Spleen (tissue), 11 donors: ENCODE measurements at regions not wholly inside any gene's neighbourhood (a gene's known extent, or its start where the extent isn't known, plus 50 kb on each side); places are given as distances from the start of the nearest gene placed in this dataset.

Experiments
- DNase-seq: peaks from one replicate; pipeline ENCODE4 v3.0.0-alpha.2; 2020
- H3K27ac ChIP-seq, 8 donors: fragments of 200-600 bp; sonication (generic) in 7 of 8; 1 replicate in 4 of 8; 2 replicates in 4 of 8; pipeline versions ENCODE4 v1.5.0 to v1.8.0; 2016 to 2021; ENCODE audit warnings: inconsistent platforms in 4 of 8, mild to moderate bottlenecking in 4 of 8, moderate library complexity in 1 of 8
- H3K27me3 ChIP-seq, 7 donors: fragments of 200-600 bp; sonication (generic) in 6 of 7; replicated peaks in 1 of 7; 1 replicate in 4 of 7; 2 replicates in 3 of 7; pipeline versions ENCODE4 v1.5.0 to v1.8.0; 2016 to 2021; ENCODE audit warnings: inconsistent platforms in 3 of 7, mild to moderate bottlenecking in 1 of 7
- H3K36me3 ChIP-seq, 6 donors: fragments of 200-600 bp; sonication (generic) in 5 of 6; 1 replicate in 4 of 6; 2 replicates in 2 of 6; pipeline versions ENCODE4 v1.5.0 to v1.8.0; 2016 to 2021; ENCODE audit warnings: inconsistent platforms in 2 of 6
- H3K4me1 ChIP-seq, 6 donors: fragments of 200-600 bp; sonication (generic) in 5 of 6; 1 replicate in 3 of 6; 2 replicates in 3 of 6; pipeline versions ENCODE4 v1.5.0 to v1.8.0; 2016 to 2021; ENCODE audit warnings: inconsistent platforms in 3 of 6
- H3K4me3 ChIP-seq, 8 donors: fragments of 200-600 bp; sonication (generic) in 7 of 8; 1 replicate in 4 of 8; 2 replicates in 4 of 8; pipeline versions ENCODE4 v1.5.0 to v1.8.0; 2016 to 2021; ENCODE audit warnings: inconsistent platforms in 4 of 8, mild to moderate bottlenecking in 4 of 8, moderate library complexity in 2 of 8
- H3K9me3 ChIP-seq, 8 donors: fragments of 200-600 bp; sonication (generic) in 7 of 8; 1 replicate in 4 of 8; 2 replicates in 4 of 8; pipeline versions ENCODE4 v1.5.0 to v1.8.0; 2016 to 2021; ENCODE audit warnings: inconsistent platforms in 4 of 8
- CTCF ChIP-seq, 11 experiments: fragments of 200-600 bp in 7 of 11; fragments of 450-650 bp in 4 of 11; sonication (generic) in 4 of 11; IDR thresholded peaks in 8 of 11; conservative IDR thresholded peaks in 3 of 11; 1 replicate in 7 of 11; 2 replicates in 4 of 11; pipeline versions ENCODE4 v1.4.0 to v1.8.0; 2016 to 2021; ENCODE audit warnings: antibody characterized with exemption in 11 of 11, inconsistent platforms in 4 of 11, mild to moderate bottlenecking in 1 of 11
- POLR2A ChIP-seq, 3 donors: fragments of 450-650 bp; IDR thresholded peaks; one replicate each; pipeline ENCODE4 v1.5.1; 2017; ENCODE audit warnings: antibody characterized with exemption in 3 of 3, mild to moderate bottlenecking in 1 of 3
- POLR2AphosphoS5 ChIP-seq, 3 donors: sonication (generic); formaldehyde crosslinking; IDR thresholded peaks; one replicate each; pipeline ENCODE4 v1.5.1; 2017; ENCODE audit warnings: antibody characterized with exemption in 3 of 3
- WGBS, 5 donors: extraction: QIAGEN DNeasy Blood & Tissue Kit in 3 of 5; methylation state at CpG; one replicate each; pipeline versions ENCODE4 v1.1.5 to v1.1.7; 2013 to 2018; 5-methylcytosine and 5-hydroxymethylcytosine counted together
- intact Hi-C: fragments of 100-400 bp; cut with DNase I; formaldehyde crosslinking; loops from one replicate; pipeline ENCODE4 v1.15.0; 2023; ENCODE audit warnings: low total_unique reads
- donor health status: healthy with polysubstance abuse.
- donor health status: DM: no; HTN: no; CAD: no; lungs with moderate emphysema.
- donor health status: DM: no; HTN: no; CAD: no.
- donor health status: Bipolar disorder and iron deficiency.
- donor health status: healthy.
- donor health status: DM: no; HTN: no; CAD: no.
- donor health status: DM: yes; HTN: yes; CAD: no.

GRCh38 chr16:62966626-62967025, 930.4 kb upstream of the CDH8 start:
- Histone ChIP-seq H3K4me3 (no peak overlapping the region), H3K27ac (no peak overlapping the region), H3K4me1 (no peaks in the 10 kb centered on the region), H3K9me3 (peaks cover 0 to 5% (median 0%) of the 10 kb centered on the region in 8 donors), H3K27me3 (no peaks in the 10 kb centered on the region), H3K36me3 (no peaks in the 10 kb centered on the region)
- intact Hi-C loops, result no loop called here
- no peak for DNase-seq
- TF ChIP-seq POLR2A (IDR thresholded peaks at IDR 0.05), result no peak
- TF ChIP-seq CTCF (IDR thresholded peaks at IDR 0.05 in 8 of 11, conservative IDR thresholded peaks at IDR 0.05 in 3 of 11), result no peak
- WGBS, 5 donors, result 72 to 90% (median 85%) methylated on average over 1 of the region's 1 CpG

DNA sequence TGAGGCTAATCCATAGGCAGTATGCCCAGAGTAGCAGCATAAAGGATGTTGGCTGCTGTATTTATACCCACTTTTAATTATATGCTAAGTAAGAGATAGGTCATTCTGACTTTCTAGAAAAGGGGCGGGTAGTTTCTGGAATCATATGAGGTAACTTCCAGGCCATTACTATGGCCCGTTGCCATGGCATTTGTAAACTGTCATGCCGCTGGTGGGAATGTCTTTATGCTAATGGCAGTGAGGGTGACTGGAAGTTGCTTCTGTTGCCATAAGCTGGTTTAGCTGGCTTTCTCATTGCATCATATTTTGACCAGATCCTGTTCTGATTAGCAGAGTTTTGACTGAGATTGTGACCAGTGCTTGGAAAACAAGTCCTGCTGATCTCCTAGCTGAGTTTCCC, 929.6 kb upstream of the CDH8 start:
- TF ChIP-seq POLR2A (IDR thresholded peaks at IDR 0.05) (no peak), POLR2AphosphoS5 (IDR thresholded peaks at IDR 0.05) (no peak), CTCF (IDR thresholded peaks at IDR 0.05 in 8 of 11, conservative IDR thresholded peaks at IDR 0.05 in 3 of 11) (no peak)
- 83 to 92% (median 85%) methylated on average over 3 of the region's 3 CpGs for WGBS, 5 donors

GRCh38 chr16:62963846-62964245, 927.6 kb upstream of the CDH8 start:
- TF ChIP-seq POLR2AphosphoS5 (IDR thresholded peaks at IDR 0.05), result no peak
- TF ChIP-seq POLR2A (IDR thresholded peaks at IDR 0.05), result no peak
- TF ChIP-seq CTCF (IDR thresholded peaks at IDR 0.05 in 8 of 11, conservative IDR thresholded peaks at IDR 0.05 in 3 of 11), result no peak
- intact Hi-C loops, result no loop called here

More for the DNA sequence above, 929.6 kb upstream of the CDH8 start:
- intact Hi-C loops, result no loop called here
- Histone ChIP-seq H3K27ac (no peak overlapping the region), H3K27me3 (no peaks in the 10 kb centered on the region), H3K36me3 (no peaks in the 10 kb centered on the region), H3K9me3 (peaks cover 0 to 5% (median 0%) of the 10 kb centered on the region in 8 donors), H3K4me1 (no peaks in the 10 kb centered on the region), H3K4me3 (no peak overlapping the region)
- DNase-seq, result no peak

GRCh38 chr16:62955033-62955349, 918.8 kb upstream of the CDH8 start:
- intact Hi-C loops, result no loop called here
- peak overlapping the region in 1 of 8 donors; percentile 41 for H3K27ac ChIP-seq
- no peaks in the 10 kb centered on the region for H3K36me3 ChIP-seq
- no peaks in the 10 kb centered on the region for H3K27me3 ChIP-seq
- DNase-seq, result no peak
- peaks cover 0 to 18% (median 6%) of the 10 kb centered on the region in 8 donors for H3K9me3 ChIP-seq
- H3K4me3 ChIP-seq, result no peak overlapping the region
- TF ChIP-seq POLR2A (IDR thresholded peaks at IDR 0.05) (no peak), POLR2AphosphoS5 (IDR thresholded peaks at IDR 0.05) (no peak), CTCF (IDR thresholded peaks at IDR 0.05 in 8 of 11, conservative IDR thresholded peaks at IDR 0.05 in 3 of 11) (no peak)
- WGBS, 5 donors, result 42 to 61% (median 48%) methylated on average over 7 of the region's 7 CpGs
- no peaks in the 10 kb centered on the region for H3K4me1 ChIP-seq

More at GRCh38 chr16:62963846-62964245, 927.6 kb upstream of the CDH8 start:
- H3K36me3 ChIP-seq, result no peaks in the 10 kb centered on the region
- no peak overlapping the region for H3K4me3 ChIP-seq
- H3K27ac ChIP-seq, result no peak overlapping the region
- 75 to 88% (median 79%) methylated on average over 2 of the region's 2 CpGs for WGBS, 5 donors
- H3K27me3 ChIP-seq, result no peaks in the 10 kb centered on the region
- DNase-seq, result no peak
- peaks cover 0 to 7% (median 0%) of the 10 kb centered on the region in 8 donors for H3K9me3 ChIP-seq
- no peaks in the 10 kb centered on the region for H3K4me1 ChIP-seq
